ENCODE measurements at regions not wholly inside any gene's neighbourhood (a gene's known extent, or its start where the extent isn't known, plus 50 kb on each side); places are given as distances from the start of the nearest gene placed in this dataset.

GRCh38 chr3:197438906-197439305, 116.9 kb downstream of the BDH1 start:
- TF ChIP-seq CTCF (IDR thresholded peaks at IDR 0.05) (no peak), POLR2A (IDR thresholded peaks at IDR 0.05) (no peak)
